NT2/D1 (cell line): ENCODE measurements at regions not wholly inside any gene's neighbourhood (a gene's known extent, or its start where the extent isn't known, plus 50 kb on each side); places are given as distances from the start of the nearest gene placed in this dataset.

ENCODE experiments used
- YY1 ChIP-seq: IDR thresholded peaks from 2 replicates; pipeline ENCODE4 v1.6.1; 2011; ENCODE audit not compliant: insufficient read length, insufficient read depth
- ZNF274 ChIP-seq: IDR thresholded peaks from 2 replicates; pipeline ENCODE4 v1.6.1; 2011; ENCODE audit warnings: mild to moderate bottlenecking, low read depth, low read length

GRCh38 chr2:132275396-132275795, 113.6 kb upstream of the ANKRD30BL start:
- no peak for TF ChIP-seq YY1
- no peak for TF ChIP-seq ZNF274
